Vagina (tissue), 2 donors: ENCODE measurements at regions not wholly inside any gene's neighbourhood (a gene's known extent, or its start where the extent isn't known, plus 50 kb on each side); places are given as distances from the start of the nearest gene placed in this dataset.

Experiments used
- DNase-seq, 2 donors: peaks; one replicate each; pipeline ENCODE4 v3.0.0-alpha.2; 2017; ENCODE audit errors: extremely low spot score in 2 of 2
- H3K27ac ChIP-seq: fragments of 200-600 bp; sonication (generic); one replicate; pipeline ENCODE4 v1.5.1; 2019
- H3K27me3 ChIP-seq: fragments of 200-600 bp; sonication (generic); one replicate; pipeline ENCODE4 v1.5.1; 2019
- H3K36me3 ChIP-seq, 2 donors: fragments of 200-600 bp; sonication (generic); one replicate each; pipeline ENCODE4 v1.5.1; 2017 to 2019
- H3K4me1 ChIP-seq: fragments of 200-600 bp; sonication (generic); one replicate; pipeline ENCODE4 v1.5.1; 2019
- H3K4me3 ChIP-seq, 2 donors: fragments of 200-600 bp; sonication (generic); 1 replicate in 1 of 2; 2 replicates in 1 of 2; pipeline ENCODE4 v1.5.1; 2016 to 2019
- H3K9me3 ChIP-seq: fragments of 200-600 bp; sonication (generic); one replicate; pipeline ENCODE4 v1.5.1; 2019
- POLR2A ChIP-seq, 2 donors: fragments of 450-650 bp; IDR thresholded peaks; one replicate each; pipeline ENCODE4 v1.6.1; 2017; ENCODE audit warnings: antibody characterized with exemption in 2 of 2, mild to moderate bottlenecking in 2 of 2, moderate library complexity in 2 of 2
- POLR2AphosphoS5 ChIP-seq, 2 donors: sonication (generic); formaldehyde crosslinking; IDR thresholded peaks; one replicate each; pipeline ENCODE4 v1.9.0; 2017; ENCODE audit warnings: antibody characterized with exemption in 2 of 2, mild to moderate bottlenecking in 2 of 2, low read depth in 1 of 2; ENCODE audit not compliant: insufficient read depth in 1 of 2
- intact Hi-C: fragments of 100-400 bp; cut with DNase I; formaldehyde crosslinking; loops from one replicate; pipeline ENCODE4 v1.15.1; 2023
- TF ChIP-seq, protein P1 (sequence below), 3 experiments: fragments of 450-650 bp in 2 of 3; fragments of 200-600 bp in 1 of 3; sonication (generic) in 1 of 3; IDR thresholded peaks; one replicate each; pipeline ENCODE4 v1.5.1; 2017 to 2019; ENCODE audit warnings: antibody characterized with exemption in 3 of 3, mild to moderate bottlenecking in 2 of 3, moderate library complexity in 2 of 3

GRCh38 chr5:74374656-74375055, 265.9 kb downstream of the ENC1 start:
- Histone ChIP-seq H3K4me3 (no peak overlapping the region), H3K27ac (no peak overlapping the region), H3K36me3 (no peaks in the 10 kb centered on the region), H3K9me3 (no peaks in the 10 kb centered on the region), H3K4me1 (peaks cover 8% of the 10 kb centered on the region), H3K27me3 (no peaks in the 10 kb centered on the region)
- TF ChIP-seq, protein P1, sequence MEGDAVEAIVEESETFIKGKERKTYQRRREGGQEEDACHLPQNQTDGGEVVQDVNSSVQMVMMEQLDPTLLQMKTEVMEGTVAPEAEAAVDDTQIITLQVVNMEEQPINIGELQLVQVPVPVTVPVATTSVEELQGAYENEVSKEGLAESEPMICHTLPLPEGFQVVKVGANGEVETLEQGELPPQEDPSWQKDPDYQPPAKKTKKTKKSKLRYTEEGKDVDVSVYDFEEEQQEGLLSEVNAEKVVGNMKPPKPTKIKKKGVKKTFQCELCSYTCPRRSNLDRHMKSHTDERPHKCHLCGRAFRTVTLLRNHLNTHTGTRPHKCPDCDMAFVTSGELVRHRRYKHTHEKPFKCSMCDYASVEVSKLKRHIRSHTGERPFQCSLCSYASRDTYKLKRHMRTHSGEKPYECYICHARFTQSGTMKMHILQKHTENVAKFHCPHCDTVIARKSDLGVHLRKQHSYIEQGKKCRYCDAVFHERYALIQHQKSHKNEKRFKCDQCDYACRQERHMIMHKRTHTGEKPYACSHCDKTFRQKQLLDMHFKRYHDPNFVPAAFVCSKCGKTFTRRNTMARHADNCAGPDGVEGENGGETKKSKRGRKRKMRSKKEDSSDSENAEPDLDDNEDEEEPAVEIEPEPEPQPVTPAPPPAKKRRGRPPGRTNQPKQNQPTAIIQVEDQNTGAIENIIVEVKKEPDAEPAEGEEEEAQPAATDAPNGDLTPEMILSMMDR (IDR thresholded peaks at IDR 0.05): no peak
- TF ChIP-seq POLR2AphosphoS5 (IDR thresholded peaks at IDR 0.05; ENCODE audit: insufficient read depth in 1 of 2, low read depth in 1 of 2) (no peak), POLR2A (IDR thresholded peaks at IDR 0.05) (no peak)
- intact Hi-C loops: no loop called here
- no peak for DNase-seq

DNA sequence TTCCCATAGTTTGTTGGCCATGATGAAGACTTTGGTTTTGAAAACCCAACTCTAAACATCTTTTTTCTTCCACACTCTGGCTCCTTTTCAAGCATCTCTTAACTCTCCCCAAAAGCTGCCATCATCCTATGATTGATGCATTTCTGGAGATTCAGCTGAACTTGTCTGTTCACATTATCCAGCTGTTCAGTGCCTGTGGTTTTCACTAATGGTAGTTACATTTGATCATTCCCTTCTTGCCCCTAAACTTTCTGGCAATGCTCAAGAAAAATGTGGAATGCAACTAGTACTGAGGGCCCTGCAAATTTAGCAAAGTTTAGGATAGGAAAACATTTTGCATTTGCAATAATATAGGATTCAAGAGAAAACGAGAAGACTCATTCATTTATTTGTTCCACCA, 267.5 kb downstream of the ENC1 start:
- no peaks in the 10 kb centered on the region for H3K9me3 ChIP-seq
- no peak overlapping the region for H3K27ac ChIP-seq
- TF ChIP-seq, protein P1 (IDR thresholded peaks at IDR 0.05): no peak
- no peak for TF ChIP-seq POLR2AphosphoS5 (IDR thresholded peaks at IDR 0.05; ENCODE audit: insufficient read depth in 1 of 2, low read depth in 1 of 2)
- TF ChIP-seq POLR2A (IDR thresholded peaks at IDR 0.05): no peak
- H3K4me3 ChIP-seq: no peak overlapping the region
- no peaks in the 10 kb centered on the region for H3K27me3 ChIP-seq
- DNase-seq: no peak
- intact Hi-C loops: no loop called here
- peaks cover 8% of the 10 kb centered on the region for H3K4me1 ChIP-seq
- no peaks in the 10 kb centered on the region for H3K36me3 ChIP-seq

GRCh38 chr5:74372502-74373064, 267.9 kb downstream of the ENC1 start:
- Histone ChIP-seq H3K4me3 (no peak overlapping the region), H3K9me3 (no peaks in the 10 kb centered on the region), H3K27ac (no peak overlapping the region), H3K36me3 (no peaks in the 10 kb centered on the region), H3K27me3 (no peaks in the 10 kb centered on the region), H3K4me1 (peaks cover 8% of the 10 kb centered on the region)
- DNase-seq: no peak
- intact Hi-C loops: no loop called here
- TF ChIP-seq POLR2AphosphoS5 (IDR thresholded peaks at IDR 0.05; ENCODE audit: insufficient read depth in 1 of 2, low read depth in 1 of 2): no peak
- TF ChIP-seq, protein P1 (IDR thresholded peaks at IDR 0.05): no peak
- no peak for TF ChIP-seq POLR2A (IDR thresholded peaks at IDR 0.05)

- DNase-seq: peak in 1 of 2 donors; percentile 20
- Histone ChIP-seq H3K4me3 (no peak overlapping the region), H3K27ac (no peak overlapping the region), H3K9me3 (no peaks in the 10 kb centered on the region), H3K4me1 (peaks cover 8% of the 10 kb centered on the region), H3K36me3 (no peaks in the 10 kb centered on the region), H3K27me3 (no peaks in the 10 kb centered on the region)
- intact Hi-C loops: no loop called here
- TF ChIP-seq POLR2AphosphoS5 (IDR thresholded peaks at IDR 0.05; ENCODE audit: insufficient read depth in 1 of 2, low read depth in 1 of 2) (no peak), POLR2A (IDR thresholded peaks at IDR 0.05) (no peak)
- TF ChIP-seq, protein P1 (IDR thresholded peaks at IDR 0.05): no peak
These were observed 268.5 kb downstream of the ENC1 start for GRCh38 chr5:74372051-74372450.

DNA sequence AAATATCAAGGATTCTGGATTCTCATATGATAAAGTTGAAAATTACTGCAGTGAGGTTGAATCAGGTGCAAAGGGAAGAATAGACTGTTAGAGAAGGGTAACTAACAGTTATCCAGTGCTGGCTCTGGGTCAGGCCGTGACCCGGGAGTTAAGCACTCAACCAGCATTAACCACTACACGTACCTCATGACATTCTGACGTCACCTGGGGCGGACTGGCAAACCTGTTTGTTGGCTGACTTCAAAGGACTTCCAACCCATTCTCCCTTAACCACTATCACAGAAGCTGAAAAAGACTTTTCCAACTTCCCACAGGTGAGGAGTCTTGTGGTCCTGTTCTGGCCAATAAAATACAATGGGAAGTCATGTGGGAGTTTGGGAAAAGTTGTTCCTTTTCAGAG, 268.9 kb downstream of the ENC1 start:
- TF ChIP-seq POLR2A (IDR thresholded peaks at IDR 0.05) (no peak), POLR2AphosphoS5 (IDR thresholded peaks at IDR 0.05; ENCODE audit: insufficient read depth in 1 of 2, low read depth in 1 of 2) (no peak)
- TF ChIP-seq, protein P1 (IDR thresholded peaks at IDR 0.05): no peak
- Histone ChIP-seq H3K27me3 (no peaks in the 10 kb centered on the region), H3K4me3 (no peak overlapping the region), H3K9me3 (no peaks in the 10 kb centered on the region), H3K27ac (no peak overlapping the region), H3K4me1 (peaks cover 8% of the 10 kb centered on the region), H3K36me3 (no peaks in the 10 kb centered on the region)
- intact Hi-C loops: no loop called here
- peak in 1 of 2 donors; percentile 56 for DNase-seq
